ENCODE measurements at regions not wholly inside any gene's neighbourhood (a gene's known extent, or its start where the extent isn't known, plus 50 kb on each side); places are given as distances from the start of the nearest gene placed in this dataset.

DNA sequence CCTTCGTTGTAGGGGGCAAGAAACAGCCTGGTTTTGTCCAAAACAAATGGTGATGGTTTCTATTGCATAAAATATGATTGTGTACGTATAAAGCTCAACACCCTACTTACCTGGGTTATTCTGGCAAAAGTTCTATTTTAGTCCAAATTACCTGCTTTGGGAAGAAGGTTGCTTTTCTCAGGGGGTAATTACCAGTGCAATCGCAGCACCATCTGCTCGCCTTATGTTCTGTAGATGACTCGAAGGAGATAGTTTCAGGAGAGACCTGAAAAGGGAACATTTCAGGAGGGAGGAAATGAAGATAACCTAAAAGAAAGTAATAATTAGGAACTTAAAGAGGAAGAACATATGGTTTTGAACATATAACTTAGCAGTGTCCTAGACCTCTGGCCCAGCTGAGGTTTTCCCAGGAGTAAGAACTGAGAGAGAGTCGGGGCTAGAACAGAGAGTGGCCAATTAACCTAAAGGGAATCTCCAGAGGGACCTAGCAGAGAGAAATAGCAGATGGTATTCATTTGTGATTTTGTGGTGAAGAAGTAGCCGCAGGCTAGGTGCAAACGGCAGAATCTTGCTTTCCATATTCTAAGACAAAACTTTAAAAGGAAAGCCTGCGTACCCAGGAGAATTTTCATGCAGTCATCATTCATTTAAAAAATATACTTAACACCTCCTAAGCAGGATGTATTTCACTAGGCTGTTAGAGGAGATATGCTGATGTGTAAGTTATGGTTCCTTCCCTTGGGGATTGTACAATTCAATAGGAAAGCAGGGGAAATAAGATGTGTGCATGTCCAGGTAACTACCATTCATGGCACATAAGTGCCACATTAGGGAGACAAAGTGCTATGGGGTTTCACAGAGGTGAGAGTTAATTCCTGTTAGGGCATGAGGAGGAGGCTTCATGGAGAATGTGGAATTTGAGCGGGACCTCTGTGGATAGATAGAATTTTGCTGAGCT lies 113.0 kb upstream of the SLC10A2 start:
- no peak for DNase-seq

DNA sequence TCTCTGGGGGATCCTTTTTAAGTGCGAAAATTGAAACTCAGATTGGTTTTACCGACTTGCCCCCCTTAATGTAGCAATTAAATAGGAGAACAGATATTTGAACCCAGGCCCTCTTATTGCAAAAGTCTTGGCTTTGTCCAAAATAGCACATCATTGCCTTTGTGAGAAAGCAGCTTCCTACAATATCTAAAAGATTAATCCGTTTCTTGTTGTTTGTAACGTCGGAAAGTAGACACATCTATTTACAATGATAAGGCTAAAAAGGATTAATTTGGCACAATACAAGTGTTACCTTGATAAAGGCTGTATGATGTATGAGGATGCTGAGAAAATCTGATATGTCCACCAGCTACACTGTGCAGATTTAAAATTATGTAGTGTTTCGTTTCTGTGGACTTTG lies 108.7 kb upstream of the SLC10A2 start:
- DNase-seq: no peak

DNA sequence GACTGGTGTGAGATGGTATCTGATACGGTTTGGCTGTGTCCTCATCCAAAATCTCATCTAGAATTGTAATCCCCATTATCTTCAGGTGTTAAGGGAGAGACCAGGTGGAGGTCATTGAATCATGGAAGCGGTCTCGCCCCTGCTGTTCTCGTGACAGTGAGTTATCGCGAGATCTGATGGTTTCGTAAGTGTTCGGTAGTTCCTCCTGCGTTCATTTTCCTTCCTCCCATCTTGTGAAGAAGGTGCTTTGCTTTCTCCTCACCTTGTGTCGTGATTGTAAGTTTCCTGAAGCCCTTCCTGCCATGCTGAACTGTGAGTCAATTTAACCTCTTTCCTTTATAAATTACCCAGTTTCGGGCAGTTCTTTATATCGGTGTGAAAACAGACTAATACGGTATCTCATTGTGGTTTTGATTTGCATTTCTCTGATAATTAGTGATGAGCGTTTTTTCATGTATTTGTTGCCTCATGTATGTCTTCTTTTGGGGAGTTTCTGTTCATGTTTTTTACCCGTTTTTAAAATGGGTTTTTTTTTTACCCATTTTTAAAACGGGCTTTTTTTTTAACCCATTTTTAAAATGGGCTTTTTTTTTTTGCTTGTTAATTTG lies 102.8 kb upstream of the SLC10A2 start:
- no peak for DNase-seq

DNA sequence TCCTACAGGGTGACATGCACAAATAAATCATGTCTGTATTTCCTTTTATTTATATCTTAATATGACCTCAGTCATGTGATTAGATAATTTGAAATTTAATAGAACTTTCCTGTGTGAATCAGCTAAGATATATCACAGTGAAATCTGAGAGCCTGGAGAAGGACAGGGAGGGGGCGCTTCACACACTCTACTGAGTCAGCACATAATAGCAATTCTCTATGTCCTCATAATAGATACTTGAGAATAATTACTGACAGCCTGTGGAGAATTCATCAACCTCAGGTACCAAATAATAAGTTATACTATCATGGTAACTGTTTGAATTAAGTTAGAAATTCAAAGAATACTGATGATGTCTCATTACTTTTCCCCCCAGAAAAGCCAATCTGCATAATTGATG lies 98.0 kb upstream of the SLC10A2 start:
- DNase-seq: no peak

DNA sequence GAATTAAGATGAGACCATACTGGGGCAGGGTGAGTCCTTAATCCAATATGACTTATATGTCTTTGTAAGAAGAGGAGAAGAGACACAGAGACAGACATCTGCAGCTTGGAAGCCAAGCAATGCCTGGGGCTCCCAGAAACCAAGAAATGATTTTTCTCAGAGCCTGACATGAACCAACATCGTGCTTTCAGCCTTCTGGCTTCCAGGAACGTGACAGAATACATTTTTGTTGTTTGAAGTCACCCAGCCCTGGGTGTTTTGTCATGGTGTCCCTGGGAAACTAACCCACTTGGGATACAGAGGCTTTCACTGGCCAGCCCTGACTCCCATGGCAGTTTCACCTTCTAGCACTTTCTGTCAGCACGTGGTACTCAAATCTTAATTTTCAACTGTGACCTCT lies 95.3 kb upstream of the SLC10A2 start:
- no peak for DNase-seq

DNA sequence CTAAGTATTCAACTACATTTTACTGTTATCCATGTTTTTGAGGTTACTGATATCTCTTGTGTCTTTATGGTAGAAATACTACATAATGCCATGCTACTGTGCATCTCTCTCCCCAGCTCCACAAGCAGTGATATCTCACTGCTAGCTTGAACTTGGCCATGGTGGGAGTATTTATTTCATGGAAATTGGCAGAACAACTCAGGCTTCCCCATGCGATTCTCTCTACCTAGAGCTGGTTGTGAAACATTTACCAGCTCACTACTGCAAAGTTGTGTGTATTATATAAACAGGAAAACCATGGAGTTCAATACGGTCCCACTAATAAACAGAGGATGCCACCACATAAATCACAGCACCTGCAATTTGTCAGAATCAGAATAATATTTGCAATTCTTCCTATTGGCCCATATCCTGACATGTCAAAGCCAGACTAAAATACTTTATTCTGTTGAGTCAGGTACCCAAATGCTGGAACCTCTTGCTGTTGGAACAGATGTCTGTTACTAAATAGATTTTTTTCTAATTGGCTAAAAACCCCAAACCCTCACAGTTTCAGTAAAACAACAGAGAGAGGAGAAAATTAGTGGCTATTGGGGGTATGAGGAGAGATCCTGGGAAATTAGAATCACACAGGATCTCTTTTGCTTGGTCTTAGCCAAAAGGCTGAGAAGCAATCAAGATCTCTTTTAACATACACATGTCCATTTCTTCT lies 91.4 kb upstream of the SLC10A2 start:
- DNase-seq: no peak

DNA sequence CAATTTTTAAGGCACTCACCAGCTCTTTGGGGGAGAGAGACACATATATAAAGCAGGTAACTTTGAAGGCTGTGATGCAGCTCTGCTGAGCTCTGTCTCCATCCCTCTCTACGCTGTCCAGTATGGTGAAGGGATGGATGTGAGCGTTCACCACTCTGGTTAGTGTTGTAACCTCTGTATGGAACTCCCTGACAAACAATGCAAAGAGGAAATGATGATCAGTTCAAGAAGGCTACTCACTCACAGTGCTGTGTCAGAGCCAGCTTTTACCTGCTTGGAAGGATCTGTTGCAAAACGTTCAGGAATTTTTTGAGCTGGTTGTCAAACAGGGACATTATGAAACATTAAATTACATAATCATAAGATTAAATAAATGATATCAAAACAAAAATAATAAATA lies 90.8 kb upstream of the SLC10A2 start:
- DNase-seq: no peak

DNA sequence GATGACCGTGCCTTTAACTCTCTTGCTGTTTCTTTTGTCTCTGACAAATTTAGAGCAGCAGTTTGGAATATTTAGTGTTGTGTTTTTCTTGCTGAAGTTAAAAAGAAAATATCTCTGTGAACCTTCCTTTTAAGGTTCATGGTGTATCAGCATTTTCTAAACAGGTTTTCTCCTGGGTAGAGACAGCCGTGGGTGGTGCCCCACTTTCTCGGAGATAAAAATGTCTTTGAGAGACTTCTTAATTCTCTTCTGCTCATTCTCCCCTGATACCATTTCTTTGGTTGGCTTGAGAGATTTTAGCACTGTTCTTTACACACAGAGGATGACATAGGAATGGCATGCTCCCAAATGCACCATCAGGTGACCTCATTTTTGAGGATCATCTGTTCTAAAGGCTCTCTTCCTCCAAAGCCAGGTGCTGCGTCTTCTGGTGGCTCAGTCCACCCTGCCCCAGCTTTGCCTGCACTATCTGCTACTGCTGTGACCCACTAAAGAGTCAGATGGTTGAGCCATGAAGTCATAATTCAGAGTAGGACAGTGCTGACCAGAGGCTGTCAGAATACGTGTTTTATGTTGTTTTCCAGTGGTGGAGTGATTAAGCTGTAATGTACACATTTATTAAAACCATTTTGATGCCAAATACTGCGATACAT lies 90.3 kb upstream of the SLC10A2 start:
- no peak for DNase-seq

DNA sequence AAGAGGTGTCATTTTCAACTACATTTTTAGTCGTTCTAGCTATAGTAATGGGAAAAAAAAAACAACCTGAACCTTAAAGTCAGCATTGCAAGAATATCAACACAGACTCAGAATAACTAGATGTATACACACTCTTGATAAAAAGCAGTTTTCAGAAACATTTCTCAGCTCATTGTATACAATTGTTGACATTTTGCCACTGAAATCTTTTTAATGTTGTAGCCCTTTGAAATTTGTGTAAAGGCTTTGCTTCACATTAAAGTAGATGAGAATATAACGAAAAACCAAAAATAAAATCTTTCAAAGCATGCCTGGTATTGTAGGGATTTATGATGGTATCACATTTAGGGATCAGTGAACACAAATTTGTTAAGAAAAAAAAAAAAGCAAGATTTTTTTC lies 87.2 kb upstream of the SLC10A2 start:
- no peak for DNase-seq

DNA sequence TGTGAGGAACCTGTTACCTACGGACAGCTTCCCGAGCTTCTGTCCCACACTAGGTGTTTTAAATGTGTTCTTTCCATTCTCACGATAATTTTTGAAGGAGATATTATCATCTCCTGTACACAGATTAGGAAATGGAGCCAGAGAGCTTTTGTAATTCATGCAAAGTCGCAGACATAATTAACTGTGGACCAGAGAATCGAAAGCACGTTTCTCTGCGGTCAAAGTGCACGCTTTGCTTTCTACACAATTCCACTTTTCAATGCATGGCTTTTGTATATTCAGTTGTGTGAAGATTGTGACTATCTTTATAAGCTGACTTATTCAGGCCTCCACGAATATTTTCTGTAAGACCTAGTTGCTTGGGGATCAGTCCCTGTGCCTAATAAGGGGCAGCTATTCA lies 81.7 kb upstream of the SLC10A2 start:
- DNase-seq: no peak

DNA sequence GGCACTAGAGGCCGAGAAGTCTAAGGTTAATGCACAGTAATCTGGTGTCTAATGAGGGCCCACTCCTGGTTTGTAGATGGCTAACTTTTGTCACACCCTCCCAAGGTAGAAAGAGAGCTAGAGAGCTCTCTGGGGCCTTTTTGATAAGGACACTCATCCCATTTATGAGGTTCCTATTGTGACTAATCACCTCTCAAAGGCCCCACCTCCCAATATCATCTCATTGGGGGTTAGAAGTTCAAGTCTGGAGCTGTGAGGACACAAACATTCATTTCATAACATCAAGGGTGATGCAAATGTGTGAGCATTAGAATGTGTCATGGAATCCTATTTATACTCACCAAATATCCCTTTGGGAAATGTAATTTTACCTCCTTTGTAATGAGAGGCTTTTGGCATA lies 79.2 kb upstream of the SLC10A2 start:
- DNase-seq: no peak

DNA sequence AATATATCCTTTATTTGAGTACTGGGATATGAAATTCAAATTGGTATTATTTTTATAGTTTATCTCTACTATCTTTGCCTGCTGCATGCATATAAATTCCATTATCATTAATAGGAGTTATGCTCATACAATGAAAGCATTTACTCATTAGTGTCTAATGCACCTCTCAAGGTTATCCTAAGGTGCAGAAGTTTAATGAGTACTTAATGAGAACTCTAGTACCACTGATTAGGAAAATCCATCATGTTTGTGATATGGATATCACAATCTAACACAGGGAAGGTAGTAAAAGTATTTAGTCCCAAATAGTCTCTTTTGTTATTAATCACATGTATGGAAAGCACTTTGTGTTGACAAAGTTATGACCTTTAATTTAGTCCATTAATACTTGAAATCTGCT lies 77.2 kb upstream of the SLC10A2 start:
- DNase-seq: no peak

DNA sequence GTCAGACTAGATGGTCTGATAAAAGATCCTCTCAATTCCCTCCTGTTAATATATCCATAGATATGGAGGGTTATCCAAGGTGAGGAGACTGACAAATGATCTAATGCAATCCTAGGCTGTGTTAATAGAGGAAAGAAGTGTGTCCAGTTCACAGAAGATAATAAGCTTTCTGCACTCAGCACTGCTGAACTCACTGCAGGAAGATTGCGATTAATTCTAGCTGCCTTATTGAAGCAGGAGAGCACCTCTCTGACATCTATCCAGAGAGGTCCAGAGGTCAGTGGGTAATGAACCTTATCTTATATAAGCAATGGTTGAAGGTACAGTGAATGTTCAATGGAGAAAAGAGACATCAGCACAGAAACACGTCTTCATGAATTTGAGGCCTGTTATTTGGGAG lies 75.9 kb upstream of the SLC10A2 start:
- no peak for DNase-seq

DNA sequence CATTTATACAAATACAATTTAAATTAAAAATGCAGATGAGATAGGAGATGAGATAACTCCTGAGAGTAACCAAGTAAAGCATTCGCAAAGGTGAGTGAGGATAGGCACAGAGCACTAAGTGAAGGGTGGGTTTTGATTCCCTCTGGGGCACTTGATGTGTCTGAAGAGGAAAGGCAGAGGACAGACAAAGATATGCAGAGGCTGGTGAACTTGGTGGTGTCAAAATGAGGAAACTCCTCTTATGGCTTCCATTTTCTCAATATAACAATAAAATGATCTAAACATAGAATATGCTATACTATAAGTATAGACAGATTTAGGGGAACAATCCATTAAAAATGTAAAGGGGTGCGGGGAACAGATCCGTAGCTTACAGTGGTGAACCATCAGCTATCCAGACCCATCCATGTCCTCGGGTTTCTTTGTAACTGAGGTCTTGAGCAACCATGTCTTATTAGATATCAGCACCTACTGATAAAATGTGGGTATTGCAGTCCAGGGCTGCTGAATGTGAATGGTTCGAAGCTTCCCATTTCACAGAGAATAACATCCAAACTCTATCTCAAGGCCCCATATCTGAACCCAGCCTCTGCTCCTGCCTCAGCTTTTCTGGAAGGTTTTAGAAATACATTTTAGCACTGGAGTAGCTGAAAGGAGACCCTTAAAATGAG lies 73.9 kb upstream of the SLC10A2 start:
- DNase-seq: no peak

DNA sequence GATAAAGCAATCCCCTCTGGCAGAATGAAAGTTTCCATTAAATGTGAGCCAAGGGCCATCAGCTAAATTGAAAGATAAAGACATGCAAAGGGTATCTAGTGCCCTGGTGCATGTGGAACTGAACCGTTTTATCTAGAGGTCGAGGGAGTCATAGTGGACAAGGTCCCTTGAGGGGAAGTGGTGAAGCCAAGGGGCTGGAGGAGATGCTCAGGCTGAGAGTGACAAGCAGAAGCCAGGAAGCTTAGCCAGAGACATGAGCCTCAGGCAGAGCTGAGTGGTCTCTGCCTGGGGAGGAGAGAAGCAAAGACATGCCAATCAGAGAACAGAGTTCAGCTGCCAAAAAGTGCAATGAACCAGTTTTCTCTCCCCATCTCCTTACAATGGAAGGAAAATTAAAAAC lies 68.1 kb upstream of the SLC10A2 start:
- DNase-seq: no peak

DNA sequence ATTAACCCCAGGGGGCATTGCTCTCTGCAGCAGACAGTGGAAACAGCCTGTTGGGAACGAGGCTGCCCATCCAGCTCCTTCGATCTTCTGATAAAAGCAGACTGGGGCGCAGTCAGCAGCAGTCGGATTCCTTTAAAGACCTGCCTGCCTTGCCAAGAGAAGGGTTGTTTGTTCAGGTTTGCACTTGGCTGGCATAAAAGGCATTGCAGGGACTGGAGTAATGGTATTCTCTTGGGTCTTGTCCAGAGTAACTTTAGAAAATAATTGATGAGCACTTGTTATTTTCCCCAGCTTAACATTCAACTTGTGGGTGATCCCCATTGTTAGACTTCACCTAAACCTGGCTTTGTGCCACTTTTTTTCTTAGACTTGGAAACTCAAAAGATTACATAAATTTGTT lies 67.3 kb upstream of the SLC10A2 start:
- no peak for DNase-seq

DNA sequence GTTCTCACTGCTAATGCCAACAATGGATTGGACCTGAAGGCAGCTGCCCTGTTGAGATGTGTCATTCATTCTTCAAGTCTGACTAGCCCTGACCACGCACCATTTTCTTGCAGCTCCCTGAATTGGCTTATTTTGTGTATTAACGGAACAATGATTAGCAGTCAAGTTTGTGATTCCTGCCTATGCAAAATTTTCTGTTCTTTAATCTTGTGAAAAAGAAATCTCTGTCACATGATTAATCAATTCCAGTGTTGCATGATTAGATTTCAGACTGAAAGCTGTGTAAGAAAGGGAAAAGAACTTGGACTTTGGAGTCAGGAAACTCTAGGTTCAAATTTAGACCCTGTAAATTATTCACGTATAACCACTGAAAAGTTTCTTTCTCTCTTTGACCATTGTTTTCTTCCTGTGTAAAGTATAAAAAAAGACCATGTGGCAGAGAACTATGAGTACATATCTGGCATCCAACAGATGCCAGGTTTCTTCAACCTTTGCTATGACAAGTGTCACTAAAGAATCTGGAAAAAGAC lies 64.5 kb upstream of the SLC10A2 start:
- no peak for DNase-seq

DNA sequence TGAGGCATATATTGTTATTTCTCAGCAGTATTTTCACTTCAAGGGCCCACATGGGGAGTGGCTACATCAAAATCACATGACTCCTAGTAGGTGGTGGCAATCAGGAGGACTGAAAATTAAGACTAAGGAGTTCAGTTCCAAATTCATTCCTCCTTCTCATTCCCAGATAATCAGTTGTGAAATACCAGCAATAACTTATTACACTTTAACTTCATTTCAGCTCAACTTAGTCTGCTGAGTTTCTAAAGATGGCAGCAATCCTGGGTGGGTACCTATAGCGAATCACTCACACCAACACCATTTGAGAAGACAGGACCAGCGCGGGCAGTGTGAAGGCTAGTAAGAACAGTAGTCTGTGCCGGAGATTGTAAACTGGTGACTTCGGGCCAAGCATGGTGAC lies 63.9 kb upstream of the SLC10A2 start:
- DNase-seq: no peak

Data from CD4-positive, alpha-beta T cell treated with Interleukin-1 beta for 1 hour (primary cell).